ENCODE measurements at regions not wholly inside any gene's neighbourhood (a gene's known extent, or its start where the extent isn't known, plus 50 kb on each side); places are given as distances from the start of the nearest gene placed in this dataset.

DNA sequence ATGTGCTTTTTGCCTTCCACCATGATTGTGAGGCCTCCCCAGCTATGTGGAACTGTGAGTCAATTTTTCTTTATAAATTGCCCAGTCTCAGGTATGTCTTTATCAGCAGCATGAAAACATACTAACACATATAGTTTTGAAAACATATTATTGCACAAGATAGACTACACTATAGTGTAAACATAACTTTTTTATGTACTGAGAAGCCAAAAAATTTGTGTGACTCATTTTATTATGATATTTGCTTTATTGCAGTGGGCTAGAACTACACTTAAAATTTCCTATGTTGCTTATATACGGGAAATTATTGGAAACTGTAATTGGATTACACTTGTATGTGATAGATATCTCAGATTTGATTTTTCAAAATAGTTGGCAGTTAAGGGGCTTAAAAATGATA lies 885.5 kb upstream of the FBXO33 start:
- no peak overlapping the region for H3K4me3 Mint-ChIP-seq

GRCh38 chr14:40312296-40312695 lies 880.1 kb upstream of the FBXO33 start:
- no peak for ATAC-seq
- no peak overlapping the region for H3K4me3 Mint-ChIP-seq
- H3K36me3 Mint-ChIP-seq, result no peaks in the 10 kb centered on the region
- no peaks in the 10 kb centered on the region for H3K27me3 Mint-ChIP-seq
- H3K27ac Mint-ChIP-seq, result no peak overlapping the region
- peaks cover 6% of the 10 kb centered on the region for H3K9me3 Mint-ChIP-seq
- no peaks in the 10 kb centered on the region for H3K4me1 Mint-ChIP-seq

More for the DNA sequence above, 885.5 kb upstream of the FBXO33 start:
- Mint-ChIP-seq H3K27ac (no peak overlapping the region), H3K9me3 (peaks cover 9% of the 10 kb centered on the region), H3K36me3 (no peaks in the 10 kb centered on the region), H3K4me1 (no peaks in the 10 kb centered on the region), H3K27me3 (no peaks in the 10 kb centered on the region)
- no peak for ATAC-seq

DNA sequence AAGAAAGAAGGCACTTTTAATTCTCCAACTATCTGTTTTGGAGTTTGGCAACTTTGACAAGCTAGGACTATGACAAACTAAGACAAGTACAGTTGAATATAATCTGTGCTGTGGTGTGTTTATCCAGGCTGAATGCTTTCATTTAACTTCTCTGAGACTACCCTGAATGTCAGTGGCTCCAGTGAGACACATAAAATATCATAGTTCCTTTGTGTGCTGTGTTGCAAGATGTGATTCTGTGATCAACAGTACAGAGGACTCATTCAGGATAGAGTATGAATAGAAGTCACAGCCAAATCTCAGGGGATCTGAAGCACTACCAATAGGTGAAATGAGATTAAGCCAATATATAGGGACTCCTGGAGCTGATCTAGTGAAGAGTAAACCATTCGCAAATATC lies 876.9 kb upstream of the FBXO33 start:
- no peaks in the 10 kb centered on the region for H3K36me3 Mint-ChIP-seq
- no peaks in the 10 kb centered on the region for H3K27me3 Mint-ChIP-seq
- H3K4me3 Mint-ChIP-seq, result no peak overlapping the region
- no peaks in the 10 kb centered on the region for H3K4me1 Mint-ChIP-seq
- no peak for ATAC-seq
- no peak overlapping the region for H3K27ac Mint-ChIP-seq
- H3K9me3 Mint-ChIP-seq, result peaks cover 10% of the 10 kb centered on the region

DNA sequence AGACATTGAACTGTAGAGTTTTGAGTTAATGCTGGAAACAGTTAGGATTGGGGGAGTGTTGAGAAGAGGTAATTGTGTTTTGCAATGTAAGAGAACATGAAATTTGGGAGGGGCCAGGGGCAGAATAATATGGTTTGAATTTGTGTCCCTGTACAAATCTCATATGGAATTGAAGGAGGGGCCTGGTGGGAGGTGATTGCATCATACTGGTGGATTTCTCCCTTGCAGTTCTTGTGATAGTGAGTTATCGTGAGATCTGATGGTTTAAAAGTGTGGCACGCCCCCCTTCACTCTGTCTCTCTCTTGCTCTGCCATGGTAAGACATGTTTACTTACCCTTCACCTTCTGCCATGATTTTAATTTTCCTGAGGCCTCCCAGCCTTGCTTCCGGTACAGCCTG lies 876.0 kb upstream of the FBXO33 start:
- H3K27me3 Mint-ChIP-seq, result no peaks in the 10 kb centered on the region
- no peak for ATAC-seq
- H3K4me3 Mint-ChIP-seq, result no peak overlapping the region
- H3K9me3 Mint-ChIP-seq, result peaks cover 10% of the 10 kb centered on the region
- H3K36me3 Mint-ChIP-seq, result no peaks in the 10 kb centered on the region
- H3K27ac Mint-ChIP-seq, result no peak overlapping the region
- H3K4me1 Mint-ChIP-seq, result no peaks in the 10 kb centered on the region

- H3K4me1 Mint-ChIP-seq, result peaks cover 12% of the 10 kb centered on the region
- ATAC-seq, result no peak
- peaks cover 9% of the 10 kb centered on the region for H3K9me3 Mint-ChIP-seq
- H3K27me3 Mint-ChIP-seq, result no peaks in the 10 kb centered on the region
- peaks cover 8% of the 10 kb centered on the region for H3K36me3 Mint-ChIP-seq
- H3K4me3 Mint-ChIP-seq, result no peak overlapping the region
- no peak overlapping the region for H3K27ac Mint-ChIP-seq
Measured at GRCh38 chr14:40296821-40297220, 864.6 kb upstream of the FBXO33 start.

GRCh38 chr14:40292664-40293063 lies 860.4 kb upstream of the FBXO33 start:
- Mint-ChIP-seq H3K27me3 (no peaks in the 10 kb centered on the region), H3K36me3 (peaks cover 8% of the 10 kb centered on the region), H3K27ac (peak overlapping the region; percentile 31), H3K9me3 (peaks cover 10% of the 10 kb centered on the region), H3K4me1 (peaks cover 12% of the 10 kb centered on the region), H3K4me3 (no peak overlapping the region)
- ATAC-seq, result peak; percentile 56

GRCh38 chr14:40282196-40282595 lies 850.0 kb upstream of the FBXO33 start:
- Mint-ChIP-seq H3K27ac (no peak overlapping the region), H3K36me3 (no peaks in the 10 kb centered on the region), H3K4me3 (no peak overlapping the region), H3K9me3 (peaks cover 6% of the 10 kb centered on the region), H3K27me3 (no peaks in the 10 kb centered on the region), H3K4me1 (no peaks in the 10 kb centered on the region)
- no peak for ATAC-seq

GRCh38 chr14:40280652-40281051 lies 848.4 kb upstream of the FBXO33 start:
- Mint-ChIP-seq H3K4me1 (no peaks in the 10 kb centered on the region), H3K27me3 (no peaks in the 10 kb centered on the region), H3K36me3 (no peaks in the 10 kb centered on the region), H3K27ac (no peak overlapping the region), H3K9me3 (peaks cover 9% of the 10 kb centered on the region), H3K4me3 (no peak overlapping the region)
- no peak for ATAC-seq

DNA sequence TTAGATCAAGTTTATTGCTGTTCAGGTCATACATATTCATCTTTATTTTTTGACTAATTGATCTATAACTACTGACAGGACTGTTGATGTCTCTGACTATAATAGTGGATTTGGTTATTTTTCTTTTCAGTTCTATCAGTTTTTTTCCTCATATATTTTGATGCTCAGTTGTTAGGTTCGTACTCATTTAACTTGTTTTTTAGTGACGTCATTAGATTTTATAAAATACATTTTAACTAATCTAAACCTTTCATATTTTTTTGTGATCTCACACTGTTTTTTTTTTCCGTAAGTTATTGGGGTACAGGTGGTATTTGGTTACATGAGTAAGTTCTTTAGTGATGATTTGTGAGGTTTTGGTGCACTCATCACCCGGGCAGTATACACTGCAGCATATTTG lies 841.2 kb upstream of the FBXO33 start:
- no peaks in the 10 kb centered on the region for H3K27me3 Mint-ChIP-seq
- no peak overlapping the region for H3K4me3 Mint-ChIP-seq
- no peaks in the 10 kb centered on the region for H3K36me3 Mint-ChIP-seq
- H3K27ac Mint-ChIP-seq, result no peak overlapping the region
- ATAC-seq, result no peak
- H3K9me3 Mint-ChIP-seq, result peaks cover 9% of the 10 kb centered on the region
- H3K4me1 Mint-ChIP-seq, result no peaks in the 10 kb centered on the region

DNA sequence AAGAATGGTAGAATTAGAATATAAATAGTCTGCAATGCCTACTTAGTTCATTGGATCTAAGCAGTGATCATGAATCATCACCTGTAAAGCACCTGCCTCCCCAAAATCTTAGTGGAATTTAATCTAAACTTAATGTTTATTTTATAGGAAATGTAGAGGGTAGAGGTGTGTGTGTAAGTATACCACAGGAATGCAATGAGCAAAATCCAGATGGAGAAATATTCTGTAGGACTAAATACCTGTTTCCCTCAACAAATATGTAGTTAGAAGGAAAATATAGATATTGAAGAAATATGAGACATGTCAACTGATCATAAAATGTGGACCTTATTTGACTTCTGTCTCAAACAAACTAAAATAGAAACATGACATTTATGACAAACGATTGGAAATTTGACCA lies 839.2 kb upstream of the FBXO33 start:
- H3K36me3 Mint-ChIP-seq, result no peaks in the 10 kb centered on the region
- H3K4me1 Mint-ChIP-seq, result no peaks in the 10 kb centered on the region
- H3K4me3 Mint-ChIP-seq, result no peak overlapping the region
- H3K27ac Mint-ChIP-seq, result no peak overlapping the region
- H3K9me3 Mint-ChIP-seq, result peaks cover 5% of the 10 kb centered on the region
- H3K27me3 Mint-ChIP-seq, result no peaks in the 10 kb centered on the region
- ATAC-seq, result no peak

DNA sequence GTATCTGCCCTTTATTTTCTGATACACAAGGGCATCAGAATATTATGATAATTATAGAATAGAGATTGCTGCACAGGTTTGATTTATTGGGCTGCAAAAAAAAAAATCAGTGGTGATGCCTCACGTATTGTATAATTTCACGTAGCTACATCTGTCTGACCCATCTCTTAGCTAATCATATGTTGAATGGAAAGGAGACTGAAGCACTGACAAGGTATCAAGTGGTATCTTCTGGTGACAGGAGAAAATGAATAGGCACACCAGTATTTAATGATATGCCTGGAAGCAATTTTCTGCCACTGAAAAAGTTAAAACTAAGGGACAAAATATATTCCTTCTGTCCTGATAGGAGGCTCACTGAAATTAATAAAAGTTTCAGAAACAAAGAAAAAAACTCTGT lies 837.2 kb upstream of the FBXO33 start:
- no peak overlapping the region for H3K4me3 Mint-ChIP-seq
- H3K4me1 Mint-ChIP-seq, result no peaks in the 10 kb centered on the region
- ATAC-seq, result no peak
- peaks cover 2% of the 10 kb centered on the region for H3K9me3 Mint-ChIP-seq
- no peak overlapping the region for H3K27ac Mint-ChIP-seq
- H3K36me3 Mint-ChIP-seq, result no peaks in the 10 kb centered on the region
- H3K27me3 Mint-ChIP-seq, result no peaks in the 10 kb centered on the region

DNA sequence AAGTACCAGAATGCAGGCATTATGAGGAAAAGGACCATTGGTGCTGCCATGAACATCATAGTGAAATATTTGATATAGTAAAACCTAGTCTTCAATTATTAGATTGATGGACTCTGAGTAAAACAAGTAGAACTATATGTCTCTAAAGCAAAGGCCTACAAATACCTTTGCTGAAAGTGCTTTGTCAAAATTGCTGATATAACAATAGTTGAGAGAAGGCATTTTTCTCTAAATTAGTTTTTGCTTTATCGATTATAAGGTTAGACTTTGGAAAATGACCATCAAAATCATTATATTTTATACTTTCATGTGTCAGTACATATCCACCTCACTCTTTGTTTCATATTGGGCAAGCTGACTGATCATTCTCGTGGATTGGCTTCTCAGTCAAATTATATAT lies 836.0 kb upstream of the FBXO33 start:
- no peak for ATAC-seq
- H3K27ac Mint-ChIP-seq, result no peak overlapping the region
- H3K4me3 Mint-ChIP-seq, result no peak overlapping the region
- no peaks in the 10 kb centered on the region for H3K9me3 Mint-ChIP-seq
- no peaks in the 10 kb centered on the region for H3K4me1 Mint-ChIP-seq
- no peaks in the 10 kb centered on the region for H3K27me3 Mint-ChIP-seq
- H3K36me3 Mint-ChIP-seq, result no peaks in the 10 kb centered on the region

GRCh38 chr14:40265096-40265495 lies 832.9 kb upstream of the FBXO33 start:
- ATAC-seq, result no peak
- no peaks in the 10 kb centered on the region for H3K27me3 Mint-ChIP-seq
- H3K4me3 Mint-ChIP-seq, result no peak overlapping the region
- H3K9me3 Mint-ChIP-seq, result no peaks in the 10 kb centered on the region
- H3K36me3 Mint-ChIP-seq, result no peaks in the 10 kb centered on the region
- H3K27ac Mint-ChIP-seq, result no peak overlapping the region
- no peaks in the 10 kb centered on the region for H3K4me1 Mint-ChIP-seq

DNA sequence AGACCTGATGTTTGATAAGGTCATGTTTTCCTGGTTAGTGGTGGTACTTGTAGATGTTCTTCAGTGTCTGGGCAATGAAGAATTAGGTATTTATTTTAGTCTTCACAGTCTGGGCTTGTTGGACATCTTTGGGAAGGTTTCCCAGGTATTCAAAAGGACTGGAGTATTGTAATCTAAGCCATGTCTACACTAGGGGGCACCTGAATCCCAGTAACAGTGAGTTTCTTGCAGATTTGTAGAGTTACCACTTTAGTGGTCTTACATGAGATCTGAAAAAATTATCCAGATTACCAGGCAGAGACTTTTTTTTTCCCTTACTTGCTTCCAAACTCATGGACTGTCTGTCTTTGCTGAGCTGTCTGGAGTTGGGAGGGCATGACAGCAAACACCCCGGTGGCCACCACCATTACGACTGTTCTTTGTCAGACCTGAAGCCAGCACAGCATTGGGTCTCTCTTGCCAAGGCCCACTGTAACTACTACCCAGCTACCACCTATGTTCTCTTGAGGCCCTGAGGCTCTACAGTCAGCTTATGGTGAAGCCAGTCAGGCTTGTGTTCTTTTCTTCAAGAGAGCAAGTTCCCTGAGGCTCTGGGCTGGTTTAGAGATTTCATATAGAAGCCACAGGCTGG lies 820.7 kb upstream of the FBXO33 start:
- Mint-ChIP-seq H3K36me3 (no peaks in the 10 kb centered on the region), H3K27ac (no peak overlapping the region), H3K9me3 (no peaks in the 10 kb centered on the region), H3K27me3 (no peaks in the 10 kb centered on the region), H3K4me3 (no peak overlapping the region), H3K4me1 (no peaks in the 10 kb centered on the region)
- no peak for ATAC-seq

- Mint-ChIP-seq H3K27me3 (no peaks in the 10 kb centered on the region), H3K4me3 (no peak overlapping the region), H3K36me3 (no peaks in the 10 kb centered on the region), H3K4me1 (no peaks in the 10 kb centered on the region), H3K27ac (no peak overlapping the region), H3K9me3 (peaks cover 3% of the 10 kb centered on the region)
- ATAC-seq, result no peak
Measured at GRCh38 chr14:40248671-40249070, 816.4 kb upstream of the FBXO33 start.

- Mint-ChIP-seq H3K36me3 (no peaks in the 10 kb centered on the region), H3K27ac (no peak overlapping the region), H3K9me3 (peaks cover 6% of the 10 kb centered on the region), H3K4me1 (no peaks in the 10 kb centered on the region), H3K27me3 (no peaks in the 10 kb centered on the region), H3K4me3 (no peak overlapping the region)
- no peak for ATAC-seq
Measured at GRCh38 chr14:40240245-40240859, 808.1 kb upstream of the FBXO33 start.
